SK-N-SH (cell line): ENCODE measurements at regions not wholly inside any gene's neighbourhood (a gene's known extent, or its start where the extent isn't known, plus 50 kb on each side); places are given as distances from the start of the nearest gene placed in this dataset.

Experiments
- CTCF ChIA-PET: fragments of 300-600, 350-600 bp; formaldehyde crosslinking; extraction: SDS; loops from one replicate; lab custom pipeline; 2021; lab: Yijun Ruan, JAX
- POLR2A ChIA-PET: fragments of 350-600 bp; sonication (Branson Sonifier 250); formaldehyde crosslinking; extraction: SDS; loops from one replicate; lab custom pipeline; 2020; ENCODE audit warnings: antibody characterized with exemption, inconsistent platforms; lab: Yijun Ruan, JAX
- DNase-seq: peaks from one replicate; pipeline ENCODE4 v3.0.0; 2012
- H2AFZ ChIP-seq: fragments of 200-600 bp; sonication (generic); 2 replicates; pipeline ENCODE4 v1.8.1; 2016; ENCODE audit warnings: antibody characterized with exemption, mild to moderate bottlenecking, low read depth
- H3F3A ChIP-seq: fragments of 200-600 bp; sonication (generic); replicated peaks from 2 replicates; pipeline ENCODE3; 2016; ENCODE audit warnings: antibody characterized with exemption, mild to moderate bottlenecking; ENCODE audit not compliant: insufficient read depth
- H3K27ac ChIP-seq, 2 experiments: fragments of 200-500 bp in 1 of 2; fragments of 200-600 bp in 1 of 2; sonication (Bioruptor generic) in 1 of 2; sonication (generic), shearing (Covaris generic) in 1 of 2; 2 replicates each; pipeline versions ENCODE4 v1.5.1 to v1.6.1; 2014 to 2016; ENCODE audit warnings: low read depth in 2 of 2, inconsistent platforms in 1 of 2, low read length in 1 of 2, mild to moderate bottlenecking in 1 of 2, mixed read lengths in 1 of 2
- H3K27me3 ChIP-seq: fragments of 200-600 bp; sonication (generic), shearing (Covaris generic); 2 replicates; pipeline ENCODE4 v1.6.1; 2016; ENCODE audit warnings: mixed run types; ENCODE audit not compliant: insufficient read depth
- H3K36me3 ChIP-seq, 2 experiments: fragments of 200-500 bp in 1 of 2; fragments of 200-600 bp in 1 of 2; sonication (Bioruptor generic) in 1 of 2; sonication (generic) in 1 of 2; replicated peaks in 1 of 2; 2 replicates each; pipeline versions ENCODE3 to v1.5.1; 2014 to 2016; ENCODE audit warnings: low read length in 1 of 2, mild to moderate bottlenecking in 1 of 2; ENCODE audit not compliant: insufficient read depth in 2 of 2, control insufficient read depth in 1 of 2
- H3K4me1 ChIP-seq, 2 experiments: fragments of 200-500 bp in 1 of 2; fragments of 200-600 bp in 1 of 2; sonication (Bioruptor generic) in 1 of 2; sonication (generic), shearing (Covaris generic) in 1 of 2; 2 replicates each; pipeline versions ENCODE4 v1.5.1 to v1.6.1; 2014 to 2016; ENCODE audit warnings: low read depth in 1 of 2, low read length in 1 of 2, mixed run types in 1 of 2; ENCODE audit not compliant: insufficient read depth in 2 of 2, control insufficient read depth in 1 of 2
- H3K4me2 ChIP-seq: fragments of 200-600 bp; sonication (generic), shearing (Covaris generic); 2 replicates; pipeline ENCODE4 v1.6.1; 2017; ENCODE audit warnings: mixed run types
- H3K4me3 ChIP-seq, 2 experiments: fragments of 200-500 bp in 1 of 2; fragments of 200-600 bp in 1 of 2; sonication (Bioruptor generic) in 1 of 2; sonication (generic), shearing (Covaris generic) in 1 of 2; 2 replicates each; pipeline versions ENCODE4 v1.5.1 to v1.8.1; 2014 to 2016; ENCODE audit warnings: low read depth in 2 of 2, inconsistent platforms in 1 of 2, low read length in 1 of 2, mild to moderate bottlenecking in 1 of 2, mixed read lengths in 1 of 2, moderate library complexity in 1 of 2
- H3K79me2 ChIP-seq: fragments of 200-600 bp; sonication (generic); 2 replicates; pipeline ENCODE4 v1.8.1; 2017; ENCODE audit warnings: mild to moderate bottlenecking; ENCODE audit not compliant: insufficient read depth
- H3K9ac ChIP-seq: fragments of 200-600 bp; sonication (generic); 2 replicates; pipeline ENCODE4 v1.6.1; 2017; ENCODE audit warnings: mixed run types
- H3K9me2 ChIP-seq: fragments of 200-600 bp; sonication (generic); 2 replicates; pipeline ENCODE4 v1.6.1; 2017; ENCODE audit warnings: mixed run types
- H3K9me3 ChIP-seq: fragments of 200-600 bp; sonication (generic); 2 replicates; pipeline ENCODE4 v1.6.1; 2017; ENCODE audit warnings: mixed run types, mild to moderate bottlenecking, moderate library complexity
- H4K20me1 ChIP-seq: fragments of 200-600 bp; sonication (generic); 2 replicates; pipeline ENCODE4 v1.6.1; 2017; ENCODE audit warnings: mild to moderate bottlenecking, mixed run types; ENCODE audit not compliant: insufficient read depth
- CHD2 ChIP-seq: fragments of 150-350 bp; IDR thresholded peaks from 2 replicates; pipeline ENCODE4 v1.6.1; 2018; ENCODE audit warnings: low read length; ENCODE audit not compliant: partially characterized antibody
- ELF1 ChIP-seq: IDR thresholded peaks from 2 replicates; pipeline ENCODE4 v1.4.0; 2012
- EP300 ChIP-seq, 2 experiments: IDR thresholded peaks; 2 replicates each; pipeline versions ENCODE4 v1.4.0 to v1.6.1; 2012; ENCODE audit warnings: borderline replicate concordance in 1 of 2, low read depth in 1 of 2, low read length in 1 of 2
- EZH2phosphoT487 ChIP-seq: fragments of 200-600 bp; sonication (generic); IDR thresholded peaks from 2 replicates; pipeline ENCODE4 v1.6.1; 2017; ENCODE audit warnings: low read depth, mixed run types, mild to moderate bottlenecking, antibody characterized with exemption, moderate library complexity, borderline replicate concordance
- FOSL2 ChIP-seq: IDR thresholded peaks from 2 replicates; pipeline ENCODE4 v1.4.0; 2012; ENCODE audit warnings: low read depth, mild to moderate bottlenecking, moderate library complexity, borderline replicate concordance
- FOXJ3 ChIP-seq: sonication (generic); formaldehyde crosslinking; IDR thresholded peaks from 2 replicates; pipeline ENCODE4 v1.5.1; 2020; ENCODE audit warnings: mild to moderate bottlenecking, missing genetic modification reagents
- FOXM1 ChIP-seq: IDR thresholded peaks from 2 replicates; pipeline ENCODE4 v1.4.0; 2012; ENCODE audit warnings: low read depth, mild to moderate bottlenecking
- GABPA ChIP-seq: IDR thresholded peaks from 2 replicates; pipeline ENCODE4 v1.4.0; 2012; ENCODE audit warnings: low read depth, mild to moderate bottlenecking
- MXI1 ChIP-seq: IDR thresholded peaks from 2 replicates; pipeline ENCODE4 v1.6.1; 2012; ENCODE audit warnings: mild to moderate bottlenecking, low read depth, low read length, improper control_type of control experiment
- NRF1 ChIP-seq: IDR thresholded peaks from 2 replicates; pipeline ENCODE4 v1.6.1; 2012; ENCODE audit warnings: low read depth, mild to moderate bottlenecking, low read length
- POLR2AphosphoS5 ChIP-seq: IDR thresholded peaks from 2 replicates; pipeline ENCODE4 v1.6.1; 2012; ENCODE audit warnings: low read depth, low read length
- RCOR1 ChIP-seq: fragments of 150-350 bp; IDR thresholded peaks from 2 replicates; pipeline ENCODE4 v1.6.1; 2017; ENCODE audit warnings: antibody characterized with exemption, low read length
- SIN3A ChIP-seq: IDR thresholded peaks from 2 replicates; pipeline ENCODE4 v1.6.1; 2012; ENCODE audit warnings: low read depth, mild to moderate bottlenecking, low read length, moderate library complexity, borderline replicate concordance
- TAF1 ChIP-seq: IDR thresholded peaks from 2 replicates; pipeline ENCODE4 v1.6.1; 2012; ENCODE audit warnings: low read depth, mild to moderate bottlenecking, low read length, moderate library complexity, borderline replicate concordance
- TCF12 ChIP-seq: IDR thresholded peaks from 2 replicates; pipeline ENCODE4 v1.4.0; 2012
- WGBS: methylation state at CpG from one replicate; pipeline ENCODE4 v1.1.6; 2017; ENCODE audit warnings: low lambda C conversion rate; 5-methylcytosine and 5-hydroxymethylcytosine counted together
- TF ChIP-seq, protein P1 (sequence below): fragments of 200-600 bp; sonication (generic); IDR thresholded peaks from 2 replicates; pipeline ENCODE4 v1.6.1; 2017; ENCODE audit warnings: antibody characterized with exemption, mild to moderate bottlenecking, moderate library complexity
- TF ChIP-seq, protein P2 (sequence below): IDR thresholded peaks from 2 replicates; pipeline ENCODE4 v1.4.0; 2012; ENCODE audit warnings: low read depth
- TF ChIP-seq, protein P3 (sequence below): IDR thresholded peaks from 2 replicates; pipeline ENCODE4; 2012
- TF ChIP-seq, protein P4 (sequence below): fragments of 150-350 bp; IDR thresholded peaks from 2 replicates; pipeline ENCODE4 v1.6.1; 2016; ENCODE audit warnings: mild to moderate bottlenecking, low read depth, low read length

DNA sequence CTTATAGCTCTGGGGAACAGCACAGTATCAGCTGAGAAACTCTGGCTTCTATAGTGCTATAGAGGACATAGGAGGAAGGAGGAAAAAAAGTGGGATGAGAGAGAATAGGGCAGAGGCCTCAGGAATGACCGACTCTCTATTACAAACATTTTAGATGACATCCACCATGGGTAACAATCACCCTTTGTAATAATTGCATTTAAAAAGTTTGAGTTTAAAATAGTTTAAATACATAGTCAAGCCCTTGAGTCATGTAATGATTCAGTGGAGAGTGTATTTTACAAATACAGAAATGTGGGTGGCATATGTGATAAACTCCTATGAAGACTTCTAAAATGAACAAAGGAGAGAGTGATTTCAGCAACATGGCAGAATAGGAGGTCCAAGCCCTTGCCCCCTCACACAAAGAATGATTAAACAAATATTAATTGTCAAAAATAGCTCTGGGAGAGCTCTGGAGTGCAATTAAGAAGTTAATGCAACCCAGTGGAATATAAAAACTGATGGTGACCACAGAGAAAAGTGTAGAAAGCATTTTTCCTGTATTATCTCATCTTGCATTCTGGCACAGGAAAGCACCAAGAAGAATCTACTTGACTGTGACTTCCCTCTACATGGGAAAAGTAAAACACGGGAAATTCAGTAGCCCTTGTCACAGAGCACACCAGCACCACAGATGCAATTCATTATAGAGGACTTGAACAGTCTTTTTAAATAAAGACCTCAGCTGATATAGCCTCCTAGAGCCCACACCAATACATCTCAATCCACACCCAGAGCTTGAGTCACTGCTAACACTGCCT lies 569.0 kb upstream of the SORCS1 start:
- ChIA-PET CTCF (no interaction called here), POLR2A (no interaction called here)
- Histone ChIP-seq H3K4me1 (no peaks in the 10 kb centered on the region; a peak in 1 of 4 replicates), H3K36me3 (no peaks in the 10 kb centered on the region), H3K4me2 (no peak overlapping the region), H4K20me1 (no peaks in the 10 kb centered on the region), H3K79me2 (no peaks in the 10 kb centered on the region), H2AFZ (no peak overlapping the region), H3K9me3 (no peaks in the 10 kb centered on the region), H3K27ac (peak overlapping the region in 1 of 2 experiments; percentile 88; a peak in 2 of 4 replicates), H3F3A (peaks cover 24% of the 10 kb centered on the region), H3K9ac (peak overlapping the region; percentile 33; the same call in 1 of the 2 replicates), H3K9me2 (no peaks in the 10 kb centered on the region), H3K27me3 (no peaks in the 10 kb centered on the region), H3K4me3 (no peak overlapping the region)
- TF ChIP-seq, protein P1, sequence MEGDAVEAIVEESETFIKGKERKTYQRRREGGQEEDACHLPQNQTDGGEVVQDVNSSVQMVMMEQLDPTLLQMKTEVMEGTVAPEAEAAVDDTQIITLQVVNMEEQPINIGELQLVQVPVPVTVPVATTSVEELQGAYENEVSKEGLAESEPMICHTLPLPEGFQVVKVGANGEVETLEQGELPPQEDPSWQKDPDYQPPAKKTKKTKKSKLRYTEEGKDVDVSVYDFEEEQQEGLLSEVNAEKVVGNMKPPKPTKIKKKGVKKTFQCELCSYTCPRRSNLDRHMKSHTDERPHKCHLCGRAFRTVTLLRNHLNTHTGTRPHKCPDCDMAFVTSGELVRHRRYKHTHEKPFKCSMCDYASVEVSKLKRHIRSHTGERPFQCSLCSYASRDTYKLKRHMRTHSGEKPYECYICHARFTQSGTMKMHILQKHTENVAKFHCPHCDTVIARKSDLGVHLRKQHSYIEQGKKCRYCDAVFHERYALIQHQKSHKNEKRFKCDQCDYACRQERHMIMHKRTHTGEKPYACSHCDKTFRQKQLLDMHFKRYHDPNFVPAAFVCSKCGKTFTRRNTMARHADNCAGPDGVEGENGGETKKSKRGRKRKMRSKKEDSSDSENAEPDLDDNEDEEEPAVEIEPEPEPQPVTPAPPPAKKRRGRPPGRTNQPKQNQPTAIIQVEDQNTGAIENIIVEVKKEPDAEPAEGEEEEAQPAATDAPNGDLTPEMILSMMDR = no peak
- TF ChIP-seq FOSL2 (no peak), POLR2AphosphoS5 (no peak), EZH2phosphoT487 (no peak), EP300 (IDR thresholded peaks at IDR 0.05; ENCODE audit: borderline replicate concordance in 1 of 2, low read depth in 1 of 2, low read length in 1 of 2) (no peak)
- TF ChIP-seq, protein P2, sequence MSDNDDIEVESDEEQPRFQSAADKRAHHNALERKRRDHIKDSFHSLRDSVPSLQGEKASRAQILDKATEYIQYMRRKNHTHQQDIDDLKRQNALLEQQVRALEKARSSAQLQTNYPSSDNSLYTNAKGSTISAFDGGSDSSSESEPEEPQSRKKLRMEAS = no peak
- no peak for DNase-seq
- WGBS = 18% methylated on average over 2 of the region's 2 CpGs

DNA sequence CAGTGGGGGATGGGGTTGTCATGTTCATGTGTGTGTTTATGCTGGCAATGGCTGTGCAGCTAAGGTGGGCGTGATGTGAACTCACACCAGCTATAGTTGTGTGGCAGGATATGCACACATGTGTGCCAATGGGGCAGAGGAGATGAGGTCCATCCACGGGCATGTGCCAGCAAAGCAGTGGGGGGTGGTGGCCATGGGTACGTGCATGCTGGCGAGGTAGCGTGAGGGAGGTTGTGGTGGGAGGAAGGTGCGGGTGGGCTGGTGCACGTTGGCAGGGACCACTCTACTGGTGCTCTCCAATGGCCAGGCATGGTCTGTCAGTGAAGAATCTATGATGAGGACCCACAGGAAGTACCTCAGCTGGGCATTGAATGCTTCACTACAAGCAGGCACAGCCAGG lies 567.5 kb upstream of the SORCS1 start:
- Histone ChIP-seq H3F3A (peaks cover 24% of the 10 kb centered on the region), H3K27me3 (no peaks in the 10 kb centered on the region), H3K9me2 (no peaks in the 10 kb centered on the region), H3K9ac (no peak overlapping the region), H3K4me3 (no peak overlapping the region), H2AFZ (no peak overlapping the region), H4K20me1 (no peaks in the 10 kb centered on the region), H3K27ac (peak overlapping the region in 1 of 2 experiments; percentile 88; a peak in 1 of 4 replicates), H3K79me2 (no peaks in the 10 kb centered on the region), H3K9me3 (no peaks in the 10 kb centered on the region), H3K36me3 (no peaks in the 10 kb centered on the region), H3K4me1 (peaks cover 0 to 10% of the 10 kb centered on the region in 2 experiments; a peak in 2 of 4 replicates), H3K4me2 (no peak overlapping the region)
- POLR2A ChIA-PET = no interaction called here
- DNase-seq = no peak
- CTCF ChIA-PET = no interaction called here
- WGBS = 71% methylated on average over 7 of the region's 7 CpGs
- TF ChIP-seq, protein P1 = no peak
- TF ChIP-seq NRF1 (no peak), ELF1 (no peak), RCOR1 (no peak), MXI1 (no peak), FOSL2 (no peak), TCF12 (no peak), SIN3A (no peak), TAF1 (no peak), GABPA (no peak), FOXJ3 (no peak), CHD2 (no peak), FOXM1 (no peak)
- TF ChIP-seq, protein P3, sequence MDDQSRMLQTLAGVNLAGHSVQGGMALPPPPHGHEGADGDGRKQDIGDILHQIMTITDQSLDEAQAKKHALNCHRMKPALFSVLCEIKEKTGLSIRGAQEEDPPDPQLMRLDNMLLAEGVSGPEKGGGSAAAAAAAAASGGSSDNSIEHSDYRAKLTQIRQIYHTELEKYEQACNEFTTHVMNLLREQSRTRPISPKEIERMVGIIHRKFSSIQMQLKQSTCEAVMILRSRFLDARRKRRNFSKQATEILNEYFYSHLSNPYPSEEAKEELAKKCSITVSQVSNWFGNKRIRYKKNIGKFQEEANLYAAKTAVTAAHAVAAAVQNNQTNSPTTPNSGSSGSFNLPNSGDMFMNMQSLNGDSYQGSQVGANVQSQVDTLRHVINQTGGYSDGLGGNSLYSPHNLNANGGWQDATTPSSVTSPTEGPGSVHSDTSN = no peak
- TF ChIP-seq, protein P4, sequence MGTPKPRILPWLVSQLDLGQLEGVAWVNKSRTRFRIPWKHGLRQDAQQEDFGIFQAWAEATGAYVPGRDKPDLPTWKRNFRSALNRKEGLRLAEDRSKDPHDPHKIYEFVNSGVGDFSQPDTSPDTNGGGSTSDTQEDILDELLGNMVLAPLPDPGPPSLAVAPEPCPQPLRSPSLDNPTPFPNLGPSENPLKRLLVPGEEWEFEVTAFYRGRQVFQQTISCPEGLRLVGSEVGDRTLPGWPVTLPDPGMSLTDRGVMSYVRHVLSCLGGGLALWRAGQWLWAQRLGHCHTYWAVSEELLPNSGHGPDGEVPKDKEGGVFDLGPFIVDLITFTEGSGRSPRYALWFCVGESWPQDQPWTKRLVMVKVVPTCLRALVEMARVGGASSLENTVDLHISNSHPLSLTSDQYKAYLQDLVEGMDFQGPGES = no peak
